Tibial nerve (tissue), 4 donors: ENCODE measurements at regions not wholly inside any gene's neighbourhood (a gene's known extent, or its start where the extent isn't known, plus 50 kb on each side); places are given as distances from the start of the nearest gene placed in this dataset.
"Not testable (repeated sequence)": the region's sequence is repeated elsewhere in the genome, so short reads cannot be mapped to it uniquely, and the experiment has no call there.

Source experiments
- CTCF ChIP-seq, 5 experiments: fragments of 200-600 bp in 3 of 5; fragments of 450-650 bp in 2 of 5; sonication (generic) in 3 of 5; IDR thresholded peaks; one replicate each; pipeline ENCODE4 v1.5.1; 2016 to 2019; ENCODE audit warnings: antibody characterized with exemption in 5 of 5, mild to moderate bottlenecking in 3 of 5, moderate library complexity in 2 of 5
- EP300 ChIP-seq, 2 donors: sonication (generic); formaldehyde crosslinking; IDR thresholded peaks; one replicate each; pipeline ENCODE4 v1.6.1; 2017; ENCODE audit warnings: antibody characterized with exemption in 2 of 2, mild to moderate bottlenecking in 1 of 2
- POLR2A ChIP-seq, 2 donors: fragments of 450-650 bp; IDR thresholded peaks; one replicate each; pipeline ENCODE4 v1.6.1; 2017; ENCODE audit warnings: antibody characterized with exemption in 2 of 2, mild to moderate bottlenecking in 2 of 2, moderate library complexity in 2 of 2

GRCh38 chr10:64784451-64784850 is 1263.2 kb downstream of the REEP3 start:
- TF ChIP-seq CTCF, POLR2A, EP300 (IDR thresholded peaks at IDR 0.05): not testable (repeated sequence)
